ENCODE measurements at regions not wholly inside any gene's neighbourhood (a gene's known extent, or its start where the extent isn't known, plus 50 kb on each side); places are given as distances from the start of the nearest gene placed in this dataset.

DNA sequence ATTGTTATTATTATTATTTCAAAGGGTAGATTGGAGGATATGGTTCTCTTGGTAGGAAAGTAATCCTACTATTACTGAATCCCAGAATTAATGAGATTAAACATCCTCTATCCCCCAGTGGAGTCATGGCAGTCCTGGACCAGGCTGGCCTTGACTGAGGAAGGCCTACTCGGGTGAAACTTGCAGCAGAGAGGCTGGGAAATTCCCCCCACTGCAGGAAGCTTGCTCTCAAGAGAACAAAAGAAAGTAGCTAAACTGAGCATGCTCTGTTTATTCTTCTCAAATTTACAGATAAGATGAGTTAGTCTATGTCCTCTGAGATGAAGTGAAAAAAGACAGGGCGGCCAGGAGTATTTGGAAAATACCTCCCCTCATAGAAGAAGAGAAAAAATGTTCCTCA lies 233.9 kb upstream of the RPS23 start:
- Histone ChIP-seq H3K9me3 (ENCODE audit: insufficient read depth in 2 of 2, low read depth in 1 of 2, low read length in 1 of 2) (no peaks in the 10 kb centered on the region), H2BK15ac (ENCODE audit: low read length) (no peak overlapping the region), H2BK12ac (ENCODE audit: low read depth, low read length) (no peak overlapping the region), H3K4me1 (replicated peaks in 1 of 4; ENCODE audit: control insufficient read depth in 3 of 4, insufficient read depth in 4 of 4, low read length in 3 of 4) (peaks cover 0 to 7% (median 2%) of the 10 kb centered on the region in 4 experiments; a peak in 3 of 7 replicates), H3K79me2 (ENCODE audit: control insufficient read depth in 1 of 2, insufficient read depth in 2 of 2, low read length in 2 of 2) (no peaks in the 10 kb centered on the region), H3K4me3 (ENCODE audit: extremely low read depth in 1 of 4, insufficient read depth in 2 of 4, low read depth in 3 of 4, low read length in 4 of 4) (no peak overlapping the region), H4K91ac (replicated peaks; ENCODE audit: insufficient read length, low read length) (no peak overlapping the region), H3K9ac (replicated peaks in 1 of 4; ENCODE audit: extremely low read depth in 1 of 4, low read depth in 3 of 4, low read length in 3 of 4) (no peak overlapping the region), H3K56ac (replicated peaks; ENCODE audit: insufficient read length, low read depth, low read length) (no peak overlapping the region), H3K4ac (replicated peaks; ENCODE audit: insufficient read length, low read depth, low read length) (no peak overlapping the region), H2AFZ (ENCODE audit: low read length) (no peak overlapping the region), H3K23ac (ENCODE audit: insufficient read length) (no peak overlapping the region), H4K8ac (ENCODE audit: extremely low read depth, insufficient read depth, low read length) (no peak overlapping the region), H2BK5ac (ENCODE audit: low read depth, low read length) (no peak overlapping the region), H4K20me1 (replicated peaks in 1 of 2; ENCODE audit: control insufficient read depth in 1 of 2, insufficient read depth in 2 of 2, low read length in 2 of 2) (no peaks in the 10 kb centered on the region), H2BK20ac (ENCODE audit: low read length) (no peak overlapping the region), H3K4me2 (ENCODE audit: insufficient read depth in 1 of 2, low read depth in 2 of 2, low read length in 2 of 2) (no peak overlapping the region), H3K36me3 (ENCODE audit: control insufficient read depth in 2 of 4, insufficient read depth in 4 of 4, low read length in 3 of 4) (no peaks in the 10 kb centered on the region), H3K14ac (ENCODE audit: insufficient read length) (no peak overlapping the region), H2BK120ac (replicated peaks; ENCODE audit: low read depth, low read length) (no peak overlapping the region), H3K27me3 (replicated peaks in 1 of 4; ENCODE audit: control insufficient read depth in 3 of 4, extremely low read depth in 1 of 4, insufficient read depth in 3 of 4, low read length in 3 of 4) (no peaks in the 10 kb centered on the region), H3K18ac (ENCODE audit: extremely low read depth, low read length) (no peak overlapping the region), H3K23me2 (ENCODE audit: low read depth, low read length) (no peaks in the 10 kb centered on the region), H3K27ac (ENCODE audit: low read depth, low read length) (no peak overlapping the region), H3K79me1 (ENCODE audit: low read depth, low read length) (no peaks in the 10 kb centered on the region), H4K5ac (ENCODE audit: insufficient read length, low read depth, low read length) (no peak overlapping the region), H2AK5ac (ENCODE audit: low read depth, low read length) (no peak overlapping the region)
- TF ChIP-seq BCL11A (IDR thresholded peaks at IDR 0.05; ENCODE audit: low read depth in 2 of 2, low read length in 2 of 2) (no peak), TBP (IDR thresholded peaks at IDR 0.05; ENCODE audit: low read depth, low read length) (no peak)
- DNase-seq (ENCODE audit: low read depth in 1 of 2, low spot score in 2 of 2) (no peak), FAIRE-seq (no peak)
- ChIA-PET CTCF (ENCODE audit: partially characterized antibody) (interaction anchor here (0.8 to 1.9 kb wide), 2 partner anchors 10 to 17 kb away, joined by 4 to 8 read pairs; no protein-coding TSS in a partner anchor), POLR2A (ENCODE audit: partially characterized antibody) (no interaction called here)
- WGBS, 2 experiments (ENCODE audit: extremely low coverage in 1 of 2, insufficient coverage in 1 of 2, insufficient read length in 1 of 2, insufficient replicate concordance in 2 of 2, low coverage in 1 of 2, low lambda C conversion rate in 2 of 2, missing lambda C conversion rate in 1 of 2): 87% methylated on average over 2 of the region's 2 CpGs; no CpG with 5 or more reads in 1 of the 2 experiments

All from H1 (cell line).